H9 (cell line): ENCODE measurements at regions not wholly inside any gene's neighbourhood (a gene's known extent, or its start where the extent isn't known, plus 50 kb on each side); places are given as distances from the start of the nearest gene placed in this dataset.

ENCODE experiments used
- DNase-seq: peaks from one replicate; pipeline ENCODE4 v3.0.0-alpha.2; 2017
- H2AFZ ChIP-seq: one replicate; pipeline ENCODE4 v1.6.1; 2013; ENCODE audit warnings: mild to moderate bottlenecking, low read length, control low read depth, moderate library complexity
- H2AK5ac ChIP-seq: 2 replicates; pipeline ENCODE4 v1.6.1; 2013; ENCODE audit warnings: low read length, control low read depth, mixed read lengths; ENCODE audit not compliant: insufficient read length
- H2BK120ac ChIP-seq: one replicate; pipeline ENCODE4 v1.6.1; 2013; ENCODE audit warnings: low read depth, mild to moderate bottlenecking, low read length, control low read depth, inconsistent platforms; ENCODE audit not compliant: poor library complexity, severe bottlenecking
- H2BK12ac ChIP-seq: 2 replicates; pipeline ENCODE4 v1.6.1; 2013; ENCODE audit warnings: low read length, control low read depth, mixed read lengths, low read depth; ENCODE audit not compliant: insufficient read length
- H2BK15ac ChIP-seq: 2 replicates; pipeline ENCODE4 v1.6.1; 2013; ENCODE audit warnings: low read depth, low read length, control low read depth
- H2BK20ac ChIP-seq: one replicate; pipeline ENCODE4 v1.6.1; 2013; ENCODE audit warnings: low read depth, mild to moderate bottlenecking, low read length, control low read depth, inconsistent platforms; ENCODE audit not compliant: poor library complexity, severe bottlenecking
- H2BK5ac ChIP-seq: 2 replicates; pipeline ENCODE4 v1.6.1; 2013; ENCODE audit warnings: low read length, control low read depth, mixed read lengths; ENCODE audit not compliant: insufficient read length
- H3K14ac ChIP-seq: 2 replicates; pipeline ENCODE4 v1.6.1; 2013; ENCODE audit warnings: low read length, control low read depth; ENCODE audit not compliant: insufficient read depth
- H3K18ac ChIP-seq: 2 replicates; pipeline ENCODE4 v1.6.1; 2013; ENCODE audit warnings: low read depth, mild to moderate bottlenecking, mixed read lengths, low read length, control low read depth; ENCODE audit not compliant: insufficient read length
- H3K23ac ChIP-seq: 2 replicates; pipeline ENCODE4 v1.6.1; 2013; ENCODE audit warnings: low read length, control low read depth, mixed read lengths, low read depth; ENCODE audit not compliant: insufficient read length
- H3K23me2 ChIP-seq: 2 replicates; pipeline ENCODE4 v1.6.1; 2013; ENCODE audit warnings: low read depth, mild to moderate bottlenecking, mixed read lengths, low read length, control low read depth; ENCODE audit not compliant: insufficient read length, poor library complexity, severe bottlenecking
- H3K27ac ChIP-seq: 2 replicates; pipeline ENCODE4 v1.5.1; 2013; ENCODE audit warnings: low read length, control low read depth, mixed read lengths, low read depth; ENCODE audit not compliant: insufficient read length
- H3K27me3 ChIP-seq: 2 replicates; pipeline ENCODE4 v1.6.1; 2013; ENCODE audit warnings: low read length, control low read depth, inconsistent platforms; ENCODE audit not compliant: insufficient read depth
- H3K4ac ChIP-seq: 2 replicates; pipeline ENCODE4 v1.6.1; 2013; ENCODE audit warnings: low read depth, mild to moderate bottlenecking, control low read depth, inconsistent platforms, low read length, moderate library complexity
- H3K4me1 ChIP-seq: 2 replicates; pipeline ENCODE4 v1.6.1; 2013; ENCODE audit warnings: low read length, control low read depth, inconsistent platforms; ENCODE audit not compliant: insufficient read depth
- H3K4me2 ChIP-seq: 2 replicates; pipeline ENCODE4 v1.6.1; 2013; ENCODE audit warnings: low read length, control low read depth, mixed read lengths; ENCODE audit not compliant: insufficient read length, insufficient read depth
- H3K56ac ChIP-seq: 2 replicates; pipeline ENCODE4 v1.6.1; 2013; ENCODE audit warnings: low read depth, mild to moderate bottlenecking, mixed read lengths, low read length, control low read depth; ENCODE audit not compliant: insufficient read length
- H3K79me1 ChIP-seq: 2 replicates; pipeline ENCODE4 v1.6.1; 2013; ENCODE audit warnings: low read depth, mild to moderate bottlenecking, moderate library complexity, low read length, control low read depth, inconsistent platforms; ENCODE audit not compliant: insufficient read depth, poor library complexity, severe bottlenecking
- H3K79me2 ChIP-seq: 2 replicates; pipeline ENCODE4 v1.6.1; 2013; ENCODE audit warnings: low read length, control low read depth, inconsistent platforms; ENCODE audit not compliant: insufficient read depth
- H3K9ac ChIP-seq: 2 replicates; pipeline ENCODE4 v1.6.1; 2013; ENCODE audit warnings: low read length, control low read depth, mixed read lengths; ENCODE audit not compliant: insufficient read length; ENCODE audit errors: extremely low read depth
- H3K9me3 ChIP-seq: one replicate; pipeline ENCODE4 v1.6.1; 2013; ENCODE audit warnings: low read depth, low read length, inconsistent platforms; ENCODE audit not compliant: control insufficient read depth
- H3T11ph ChIP-seq: one replicate; pipeline ENCODE4 v1.6.1; 2013; ENCODE audit warnings: mild to moderate bottlenecking, low read length, control low read depth, inconsistent platforms
- H4K20me1 ChIP-seq: one replicate; pipeline ENCODE4 v1.6.1; 2013; ENCODE audit not compliant: control insufficient read depth, insufficient read length, insufficient read depth
- H4K5ac ChIP-seq: 2 replicates; pipeline ENCODE4 v1.6.1; 2013; ENCODE audit warnings: low read depth, mild to moderate bottlenecking, mixed read lengths, low read length, control low read depth; ENCODE audit not compliant: insufficient read length
- H4K8ac ChIP-seq: replicated peaks from 2 replicates; pipeline ENCODE4 v1.6.1; 2013; ENCODE audit warnings: low read length, control low read depth, mixed read lengths, low read depth; ENCODE audit not compliant: insufficient read length
- H4K91ac ChIP-seq: 2 replicates; pipeline ENCODE4 v1.6.1; 2013; ENCODE audit warnings: low read depth, mild to moderate bottlenecking, moderate library complexity, mixed read lengths, low read length, control low read depth; ENCODE audit not compliant: insufficient read length
- H3K27ac Mint-ChIP-seq, 3 experiments: 2 replicates in 2 of 3; 3 replicates in 1 of 3; pipeline ENCODE4 v1.8.0; 2020 to 2021; ENCODE audit warnings: mixed read lengths in 3 of 3, mild to moderate bottlenecking in 1 of 3, moderate library complexity in 1 of 3
- H3K27me3 Mint-ChIP-seq: 2 replicates; pipeline ENCODE4 v1.8.0; 2021; ENCODE audit warnings: low read depth, mild to moderate bottlenecking, moderate library complexity, mixed read lengths
- H3K36me3 Mint-ChIP-seq, 3 experiments: 2 replicates in 2 of 3; 3 replicates in 1 of 3; pipeline ENCODE4 v1.8.0; 2020 to 2021; ENCODE audit warnings: low read depth in 3 of 3, mixed read lengths in 3 of 3; ENCODE audit not compliant: insufficient read depth in 1 of 3
- H3K4me1 Mint-ChIP-seq, 2 experiments: 2 replicates each; pipeline ENCODE4 v1.8.0; 2020; ENCODE audit warnings: mixed read lengths in 2 of 2
- H3K4me3 Mint-ChIP-seq, 2 experiments: 2 replicates in 1 of 2; 3 replicates in 1 of 2; pipeline ENCODE4 v1.8.0; 2020 to 2021; ENCODE audit warnings: mild to moderate bottlenecking in 2 of 2, mixed read lengths in 2 of 2, moderate library complexity in 1 of 2
- H3K9me3 Mint-ChIP-seq, 2 experiments: 2 replicates in 1 of 2; 3 replicates in 1 of 2; pipeline ENCODE4 v1.8.0; 2020; ENCODE audit warnings: mild to moderate bottlenecking in 2 of 2, mixed read lengths in 2 of 2, moderate library complexity in 1 of 2
- WGBS: extraction: QIAGEN DNeasy Blood & Tissue Kit; methylation state at CpG from one replicate; pipeline ENCODE4 v1.1.7; 2013; ENCODE audit warnings: missing lambda C conversion rate, low lambda C conversion rate, mixed read lengths; ENCODE audit not compliant: insufficient read length; ENCODE audit errors: extremely low coverage; 5-methylcytosine and 5-hydroxymethylcytosine counted together
- TF ChIP-seq, protein P1 (sequence below): fragments of 200-600 bp; sonication (generic); conservative IDR thresholded peaks from 3 replicates; pipeline ENCODE4 v1.8.0; 2021; ENCODE audit warnings: antibody characterized with exemption, mild to moderate bottlenecking

DNA sequence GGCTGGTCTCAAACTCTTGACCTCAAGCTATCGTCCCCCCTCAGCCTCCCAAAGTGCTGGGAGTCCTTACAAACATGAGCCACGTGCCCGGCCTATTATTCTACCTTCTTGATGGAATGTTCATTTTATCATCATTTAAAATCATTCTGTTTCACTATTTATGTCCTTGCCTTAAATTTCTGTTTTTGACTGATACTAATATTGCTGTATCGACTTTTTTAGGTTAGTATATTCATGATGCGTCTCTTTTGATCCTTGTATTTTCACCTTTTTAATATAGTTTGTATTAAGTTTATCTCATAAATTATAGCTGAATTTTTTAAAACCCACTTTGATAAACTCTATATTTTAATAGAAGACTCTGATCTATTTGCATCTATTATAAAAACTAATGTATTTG is 98.4 kb upstream of the STXBP5 start:
- H2BK12ac ChIP-seq: no peak overlapping the region
- no peak overlapping the region for H3K18ac ChIP-seq
- no peak overlapping the region for H3K23ac ChIP-seq
- no peak overlapping the region for H3K9ac ChIP-seq
- H3K27ac ChIP-seq: no peak overlapping the region
- no peaks in the 10 kb centered on the region for H3K4me1 Mint-ChIP-seq
- H3K4ac ChIP-seq: no peak overlapping the region
- no peak overlapping the region for H2BK20ac ChIP-seq
- H3K27ac Mint-ChIP-seq: peak overlapping the region in 1 of 3 experiments; percentile 11; a peak in 1 of 7 replicates
- H3K4me2 ChIP-seq: no peak overlapping the region
- H3K27me3 ChIP-seq: no peaks in the 10 kb centered on the region
- H3K4me1 ChIP-seq: no peaks in the 10 kb centered on the region
- H4K8ac ChIP-seq: no peak overlapping the region
- H4K5ac ChIP-seq: no peak overlapping the region
- TF ChIP-seq, protein P1, sequence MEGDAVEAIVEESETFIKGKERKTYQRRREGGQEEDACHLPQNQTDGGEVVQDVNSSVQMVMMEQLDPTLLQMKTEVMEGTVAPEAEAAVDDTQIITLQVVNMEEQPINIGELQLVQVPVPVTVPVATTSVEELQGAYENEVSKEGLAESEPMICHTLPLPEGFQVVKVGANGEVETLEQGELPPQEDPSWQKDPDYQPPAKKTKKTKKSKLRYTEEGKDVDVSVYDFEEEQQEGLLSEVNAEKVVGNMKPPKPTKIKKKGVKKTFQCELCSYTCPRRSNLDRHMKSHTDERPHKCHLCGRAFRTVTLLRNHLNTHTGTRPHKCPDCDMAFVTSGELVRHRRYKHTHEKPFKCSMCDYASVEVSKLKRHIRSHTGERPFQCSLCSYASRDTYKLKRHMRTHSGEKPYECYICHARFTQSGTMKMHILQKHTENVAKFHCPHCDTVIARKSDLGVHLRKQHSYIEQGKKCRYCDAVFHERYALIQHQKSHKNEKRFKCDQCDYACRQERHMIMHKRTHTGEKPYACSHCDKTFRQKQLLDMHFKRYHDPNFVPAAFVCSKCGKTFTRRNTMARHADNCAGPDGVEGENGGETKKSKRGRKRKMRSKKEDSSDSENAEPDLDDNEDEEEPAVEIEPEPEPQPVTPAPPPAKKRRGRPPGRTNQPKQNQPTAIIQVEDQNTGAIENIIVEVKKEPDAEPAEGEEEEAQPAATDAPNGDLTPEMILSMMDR: no peak
- no peaks in the 10 kb centered on the region for H3K9me3 ChIP-seq
- H3T11ph ChIP-seq: no peak overlapping the region
- DNase-seq: no peak
- H3K79me1 ChIP-seq: no peaks in the 10 kb centered on the region
- no CpG with 5 or more reads among the region's 5 CpGs for WGBS
- H4K20me1 ChIP-seq: no peaks in the 10 kb centered on the region
- H3K23me2 ChIP-seq: no peaks in the 10 kb centered on the region
- H2AFZ ChIP-seq: no peak overlapping the region
- no peaks in the 10 kb centered on the region for H3K79me2 ChIP-seq
- H4K91ac ChIP-seq: no peak overlapping the region
- H3K27me3 Mint-ChIP-seq: no peaks in the 10 kb centered on the region
- no peaks in the 10 kb centered on the region for H3K9me3 Mint-ChIP-seq
- no peak overlapping the region for H2AK5ac ChIP-seq
- no peak overlapping the region for H2BK15ac ChIP-seq
- no peak overlapping the region for H2BK120ac ChIP-seq
- no peak overlapping the region for H2BK5ac ChIP-seq
- H3K36me3 Mint-ChIP-seq: no peaks in the 10 kb centered on the region
- H3K14ac ChIP-seq: no peak overlapping the region
- H3K56ac ChIP-seq: no peak overlapping the region
- H3K4me3 Mint-ChIP-seq: no peak overlapping the region
